ENCODE measurements at regions not wholly inside any gene's neighbourhood (a gene's known extent, or its start where the extent isn't known, plus 50 kb on each side); places are given as distances from the start of the nearest gene placed in this dataset. TPM values are rescaled to one million over a fixed set of nuclear protein-coding genes. Genes with fewer than 3 reads are reported as not detected.

DNA sequence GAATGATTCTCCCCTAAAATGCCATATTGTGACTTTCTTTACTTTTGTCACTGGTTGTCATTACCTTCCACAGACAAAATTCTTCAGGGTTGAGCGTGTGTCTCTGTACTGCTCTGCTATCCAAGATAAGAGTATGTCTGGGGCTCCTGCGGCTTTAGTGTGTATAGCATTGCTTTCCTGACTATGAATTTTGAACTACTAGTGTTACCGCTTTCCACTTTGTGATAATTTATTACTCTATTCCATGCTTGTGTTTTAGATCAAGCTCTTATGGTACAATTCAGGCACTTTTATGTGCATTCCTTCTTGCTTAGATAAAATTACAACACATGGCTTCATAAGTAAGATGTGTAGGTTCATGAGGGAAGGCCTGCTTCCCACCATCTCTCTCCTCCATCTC lies 51.5 kb upstream of the MEF2C start:
- Histone ChIP-seq H3K27me3 (ENCODE audit: low read length) (no peaks in the 10 kb centered on the region), H3K79me2 (ENCODE audit: low read length) (no peaks in the 10 kb centered on the region), H3K9me3 (ENCODE audit: low read length) (no peaks in the 10 kb centered on the region), H2AFZ (ENCODE audit: low read length) (no peak overlapping the region), H3K4me2 (ENCODE audit: low read depth, low read length, poor library complexity, severe bottlenecking) (no peak overlapping the region), H3K9me2 (replicated peaks; ENCODE audit: insufficient read depth, low read length) (no peaks in the 10 kb centered on the region), H4K20me1 (ENCODE audit: insufficient read depth, low read depth, low read length) (no peaks in the 10 kb centered on the region), H3K9ac (ENCODE audit: low read length) (no peak overlapping the region), H3K4me3 (ENCODE audit: low read length) (no peak overlapping the region), H3K27ac (ENCODE audit: low read length) (no peak overlapping the region), H3K4me1 (ENCODE audit: low read length) (no peaks in the 10 kb centered on the region), H3K36me3 (ENCODE audit: insufficient read depth, low read length) (no peaks in the 10 kb centered on the region)
- no peak for DNase-seq

Small RNAs in the stretch of these regions (small RNA-seq; reads per million reads assigned to genes)
- gene MIR3660 = not detected

Measured in Karpas-422 (cell line).